Spleen (tissue), 7 donors: ENCODE measurements at regions not wholly inside any gene's neighbourhood (a gene's known extent, or its start where the extent isn't known, plus 50 kb on each side); places are given as distances from the start of the nearest gene placed in this dataset.

ENCODE experiments used
- CTCF ChIP-seq, 11 experiments: fragments of 200-600 bp in 7 of 11; fragments of 450-650 bp in 4 of 11; sonication (generic) in 4 of 11; IDR thresholded peaks in 8 of 11; conservative IDR thresholded peaks in 3 of 11; 1 replicate in 7 of 11; 2 replicates in 4 of 11; pipeline versions ENCODE4 v1.4.0 to v1.8.0; 2016 to 2021; ENCODE audit warnings: antibody characterized with exemption in 11 of 11, inconsistent platforms in 4 of 11, mild to moderate bottlenecking in 1 of 11
- POLR2AphosphoS5 ChIP-seq, 3 donors: sonication (generic); formaldehyde crosslinking; IDR thresholded peaks; one replicate each; pipeline ENCODE4 v1.5.1; 2017; ENCODE audit warnings: antibody characterized with exemption in 3 of 3
- donor health status: DM: no; HTN: no; CAD: no; lungs with moderate emphysema.
- donor health status: DM: no; HTN: no; CAD: no.
- donor health status: DM: no; HTN: no; CAD: no.

- TF ChIP-seq CTCF (IDR thresholded peaks at IDR 0.05 in 8 of 11, conservative IDR thresholded peaks at IDR 0.05 in 3 of 11): no peak
- TF ChIP-seq POLR2AphosphoS5 (IDR thresholded peaks at IDR 0.05): no peak
Measured at GRCh38 chr5:56543441-56544388, 271.6 kb upstream of the MAP3K1 start.
